ENCODE measurements at regions not wholly inside any gene's neighbourhood (a gene's known extent, or its start where the extent isn't known, plus 50 kb on each side); places are given as distances from the start of the nearest gene placed in this dataset.

- TF ChIP-seq, protein P1, sequence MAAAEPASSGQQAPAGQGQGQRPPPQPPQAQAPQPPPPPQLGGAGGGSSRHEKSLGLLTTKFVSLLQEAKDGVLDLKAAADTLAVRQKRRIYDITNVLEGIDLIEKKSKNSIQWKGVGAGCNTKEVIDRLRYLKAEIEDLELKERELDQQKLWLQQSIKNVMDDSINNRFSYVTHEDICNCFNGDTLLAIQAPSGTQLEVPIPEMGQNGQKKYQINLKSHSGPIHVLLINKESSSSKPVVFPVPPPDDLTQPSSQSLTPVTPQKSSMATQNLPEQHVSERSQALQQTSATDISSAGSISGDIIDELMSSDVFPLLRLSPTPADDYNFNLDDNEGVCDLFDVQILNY (CRISPR knock-in tag; IDR thresholded peaks at IDR 0.05) = no peak
- no peak for TF ChIP-seq SMAD3 (CRISPR knock-in tag; IDR thresholded peaks at IDR 0.05; ENCODE audit: borderline replicate concordance)
- no peak for TF ChIP-seq MXD4 (CRISPR knock-in tag; IDR thresholded peaks at IDR 0.05; ENCODE audit: borderline replicate concordance)
Observed at GRCh38 chr5:155587458-155587857, 573.9 kb downstream of the KIF4B start (continued).

DNA sequence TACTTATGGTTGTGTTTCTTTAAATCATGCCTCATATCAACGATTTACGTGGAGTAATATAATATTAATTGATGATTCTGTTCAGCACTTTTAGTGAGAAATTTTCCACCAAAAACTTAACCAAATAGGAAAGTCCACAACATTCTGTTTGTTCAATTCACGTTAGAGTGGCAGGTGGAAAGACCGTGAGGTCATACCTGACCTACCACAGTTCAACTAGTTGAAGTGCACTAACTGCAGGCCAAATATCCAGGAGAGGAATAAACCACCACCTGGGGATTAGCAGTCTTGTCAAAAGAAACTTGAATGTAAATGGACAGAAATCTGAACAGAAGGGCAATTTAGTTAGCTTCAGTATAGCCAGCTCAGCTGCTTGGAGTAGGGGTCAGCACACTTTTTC lies 577.7 kb downstream of the KIF4B start:
- ChIA-PET CTCF (no interaction called here), POLR2A (no interaction called here)
- Mint-ChIP-seq H3K4me3 (no peak overlapping the region), H3K27ac (no peak overlapping the region), H3K4me1 (no peaks in the 10 kb centered on the region), H3K9me3 (peaks cover 10% of the 10 kb centered on the region), H3K27me3 (ENCODE audit: low read depth) (no peaks in the 10 kb centered on the region; the same call in 1 of the 2 replicates), H3K36me3 (no peaks in the 10 kb centered on the region)
- TF ChIP-seq IRF2 (CRISPR knock-in tag; IDR thresholded peaks at IDR 0.05; ENCODE audit: borderline replicate concordance, low read depth) = no peak
- TF ChIP-seq ELF4 (CRISPR knock-in tag; IDR thresholded peaks at IDR 0.05; ENCODE audit: low read depth) = no peak
- TF ChIP-seq NFYB (CRISPR knock-in tag; conservative IDR thresholded peaks at IDR 0.05; ENCODE audit: low read depth) = no peak
- TF ChIP-seq, protein P2, sequence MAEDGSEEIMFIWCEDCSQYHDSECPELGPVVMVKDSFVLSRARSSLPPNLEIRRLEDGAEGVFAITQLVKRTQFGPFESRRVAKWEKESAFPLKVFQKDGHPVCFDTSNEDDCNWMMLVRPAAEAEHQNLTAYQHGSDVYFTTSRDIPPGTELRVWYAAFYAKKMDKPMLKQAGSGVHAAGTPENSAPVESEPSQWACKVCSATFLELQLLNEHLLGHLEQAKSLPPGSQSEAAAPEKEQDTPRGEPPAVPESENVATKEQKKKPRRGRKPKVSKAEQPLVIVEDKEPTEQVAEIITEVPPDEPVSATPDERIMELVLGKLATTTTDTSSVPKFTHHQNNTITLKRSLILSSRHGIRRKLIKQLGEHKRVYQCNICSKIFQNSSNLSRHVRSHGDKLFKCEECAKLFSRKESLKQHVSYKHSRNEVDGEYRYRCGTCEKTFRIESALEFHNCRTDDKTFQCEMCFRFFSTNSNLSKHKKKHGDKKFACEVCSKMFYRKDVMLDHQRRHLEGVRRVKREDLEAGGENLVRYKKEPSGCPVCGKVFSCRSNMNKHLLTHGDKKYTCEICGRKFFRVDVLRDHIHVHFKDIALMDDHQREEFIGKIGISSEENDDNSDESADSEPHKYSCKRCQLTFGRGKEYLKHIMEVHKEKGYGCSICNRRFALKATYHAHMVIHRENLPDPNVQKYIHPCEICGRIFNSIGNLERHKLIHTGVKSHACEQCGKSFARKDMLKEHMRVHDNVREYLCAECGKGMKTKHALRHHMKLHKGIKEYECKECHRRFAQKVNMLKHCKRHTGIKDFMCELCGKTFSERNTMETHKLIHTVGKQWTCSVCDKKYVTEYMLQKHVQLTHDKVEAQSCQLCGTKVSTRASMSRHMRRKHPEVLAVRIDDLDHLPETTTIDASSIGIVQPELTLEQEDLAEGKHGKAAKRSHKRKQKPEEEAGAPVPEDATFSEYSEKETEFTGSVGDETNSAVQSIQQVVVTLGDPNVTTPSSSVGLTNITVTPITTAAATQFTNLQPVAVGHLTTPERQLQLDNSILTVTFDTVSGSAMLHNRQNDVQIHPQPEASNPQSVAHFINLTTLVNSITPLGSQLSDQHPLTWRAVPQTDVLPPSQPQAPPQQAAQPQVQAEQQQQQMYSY (CRISPR knock-in tag; IDR thresholded peaks at IDR 0.05) = no peak
- TF ChIP-seq, protein P3, sequence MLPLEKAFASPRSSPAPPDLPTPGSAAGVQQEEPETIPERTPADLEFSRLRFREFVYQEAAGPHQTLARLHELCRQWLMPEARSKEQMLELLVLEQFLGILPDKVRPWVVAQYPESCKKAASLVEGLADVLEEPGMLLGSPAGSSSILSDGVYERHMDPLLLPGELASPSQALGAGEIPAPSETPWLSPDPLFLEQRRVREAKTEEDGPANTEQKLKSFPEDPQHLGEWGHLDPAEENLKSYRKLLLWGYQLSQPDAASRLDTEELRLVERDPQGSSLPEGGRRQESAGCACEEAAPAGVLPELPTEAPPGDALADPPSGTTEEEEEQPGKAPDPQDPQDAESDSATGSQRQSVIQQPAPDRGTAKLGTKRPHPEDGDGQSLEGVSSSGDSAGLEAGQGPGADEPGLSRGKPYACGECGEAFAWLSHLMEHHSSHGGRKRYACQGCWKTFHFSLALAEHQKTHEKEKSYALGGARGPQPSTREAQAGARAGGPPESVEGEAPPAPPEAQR (CRISPR knock-in tag; IDR thresholded peaks at IDR 0.05) = no peak
- TF ChIP-seq ZNF317 (CRISPR knock-in tag; IDR thresholded peaks at IDR 0.05; ENCODE audit: borderline replicate concordance, low read depth) = no peak
- TF ChIP-seq GABPB1 (CRISPR knock-in tag; IDR thresholded peaks at IDR 0.05) = no peak
- DNase-seq (ENCODE audit: low spot score) (no peak), ATAC-seq (no peak)

- H3K27me3 Mint-ChIP-seq (ENCODE audit: low read depth) = no peaks in the 10 kb centered on the region; the same call in 1 of the 2 replicates
- ChIA-PET POLR2A (no interaction called here), CTCF (interaction anchor here (0.8 to 1.2 kb wide), 2 partner anchors 17 to 134 kb away, joined by 3 read pairs; no protein-coding TSS in a partner anchor)
- DNase-seq (ENCODE audit: low spot score) (no peak), ATAC-seq (peak; percentile 65; the same call in 1 of the 2 replicates)
- peaks cover 4% of the 10 kb centered on the region; the same call in 1 of the 2 replicates for H3K9me3 Mint-ChIP-seq
- no peak overlapping the region for H3K27ac Mint-ChIP-seq
- peaks cover 3% of the 10 kb centered on the region; the same call in 1 of the 2 replicates for H3K4me1 Mint-ChIP-seq
- no peak overlapping the region for H3K4me3 Mint-ChIP-seq
- H3K36me3 Mint-ChIP-seq = no peaks in the 10 kb centered on the region
- TF ChIP-seq, protein P4, sequence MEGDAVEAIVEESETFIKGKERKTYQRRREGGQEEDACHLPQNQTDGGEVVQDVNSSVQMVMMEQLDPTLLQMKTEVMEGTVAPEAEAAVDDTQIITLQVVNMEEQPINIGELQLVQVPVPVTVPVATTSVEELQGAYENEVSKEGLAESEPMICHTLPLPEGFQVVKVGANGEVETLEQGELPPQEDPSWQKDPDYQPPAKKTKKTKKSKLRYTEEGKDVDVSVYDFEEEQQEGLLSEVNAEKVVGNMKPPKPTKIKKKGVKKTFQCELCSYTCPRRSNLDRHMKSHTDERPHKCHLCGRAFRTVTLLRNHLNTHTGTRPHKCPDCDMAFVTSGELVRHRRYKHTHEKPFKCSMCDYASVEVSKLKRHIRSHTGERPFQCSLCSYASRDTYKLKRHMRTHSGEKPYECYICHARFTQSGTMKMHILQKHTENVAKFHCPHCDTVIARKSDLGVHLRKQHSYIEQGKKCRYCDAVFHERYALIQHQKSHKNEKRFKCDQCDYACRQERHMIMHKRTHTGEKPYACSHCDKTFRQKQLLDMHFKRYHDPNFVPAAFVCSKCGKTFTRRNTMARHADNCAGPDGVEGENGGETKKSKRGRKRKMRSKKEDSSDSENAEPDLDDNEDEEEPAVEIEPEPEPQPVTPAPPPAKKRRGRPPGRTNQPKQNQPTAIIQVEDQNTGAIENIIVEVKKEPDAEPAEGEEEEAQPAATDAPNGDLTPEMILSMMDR (IDR thresholded peaks at IDR 0.05) = 0 out of 2 replicates have a peak, but pooled peaks have one; percentile 24
- TF ChIP-seq, protein P1 (CRISPR knock-in tag; IDR thresholded peaks at IDR 0.05) = no peak
- TF ChIP-seq ZNF281 (CRISPR knock-in tag; IDR thresholded peaks at IDR 0.05) (no peak), GRHL2 (CRISPR knock-in tag; IDR thresholded peaks at IDR 0.05; ENCODE audit: insufficient replicate concordance, severe bottlenecking) (no peak)
Observed at GRCh38 chr5:155594270-155594669, 580.7 kb downstream of the KIF4B start.
